ENCODE measurements at regions not wholly inside any gene's neighbourhood (a gene's known extent, or its start where the extent isn't known, plus 50 kb on each side); places are given as distances from the start of the nearest gene placed in this dataset.

DNA sequence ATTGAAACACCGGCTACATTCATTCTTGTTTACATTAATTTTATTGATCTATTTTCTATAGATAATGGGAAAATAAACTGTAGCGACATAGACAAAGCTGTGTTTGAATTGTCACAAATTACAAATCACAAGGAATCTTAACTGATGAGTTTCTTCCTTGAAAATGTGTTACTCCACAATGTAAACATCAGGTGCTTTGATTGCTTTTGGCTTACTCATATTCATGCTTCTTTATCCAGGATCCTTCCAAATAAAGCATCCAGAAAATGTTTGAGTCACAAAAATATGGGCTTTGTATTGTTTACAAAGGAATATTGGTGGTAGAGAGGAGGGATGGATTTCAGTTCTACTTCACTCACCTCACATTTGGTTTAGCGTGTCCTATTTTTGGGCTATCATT, 64.0 kb downstream of the BMP2 start:
- in situ Hi-C loops (cut with HindIII; ENCODE audit: low pct_ligation_motif_present, low pct_unique_long_range_greater_than_20kb, low sequenced_read_pairs), result no loop called here
- no peak for DNase-seq

GRCh38 chr20:6832811-6833210, 65.3 kb downstream of the BMP2 start:
- in situ Hi-C loops (cut with HindIII; ENCODE audit: low pct_ligation_motif_present, low pct_unique_long_range_greater_than_20kb, low sequenced_read_pairs), result no loop called here
- DNase-seq, result no peak

GRCh38 chr20:6835609-6836008, 68.1 kb downstream of the BMP2 start:
- in situ Hi-C loops (cut with HindIII; ENCODE audit: low pct_ligation_motif_present, low pct_unique_long_range_greater_than_20kb, low sequenced_read_pairs), result no loop called here
- no peak for DNase-seq

GRCh38 chr20:6836821-6837374, 69.4 kb downstream of the BMP2 start:
- in situ Hi-C loops (cut with HindIII; ENCODE audit: low pct_ligation_motif_present, low pct_unique_long_range_greater_than_20kb, low sequenced_read_pairs), result no loop called here
- DNase-seq, result no peak

- in situ Hi-C loops (cut with HindIII; ENCODE audit: low pct_ligation_motif_present, low pct_unique_long_range_greater_than_20kb, low sequenced_read_pairs), result no loop called here
- no peak for DNase-seq
Observed at GRCh38 chr20:6837730-6838129, 70.2 kb downstream of the BMP2 start.

- DNase-seq, result peak; percentile 27
- in situ Hi-C loops (cut with HindIII; ENCODE audit: low pct_ligation_motif_present, low pct_unique_long_range_greater_than_20kb, low sequenced_read_pairs), result no loop called here
Observed at GRCh38 chr20:6838181-6838826, 70.8 kb downstream of the BMP2 start.

DNA sequence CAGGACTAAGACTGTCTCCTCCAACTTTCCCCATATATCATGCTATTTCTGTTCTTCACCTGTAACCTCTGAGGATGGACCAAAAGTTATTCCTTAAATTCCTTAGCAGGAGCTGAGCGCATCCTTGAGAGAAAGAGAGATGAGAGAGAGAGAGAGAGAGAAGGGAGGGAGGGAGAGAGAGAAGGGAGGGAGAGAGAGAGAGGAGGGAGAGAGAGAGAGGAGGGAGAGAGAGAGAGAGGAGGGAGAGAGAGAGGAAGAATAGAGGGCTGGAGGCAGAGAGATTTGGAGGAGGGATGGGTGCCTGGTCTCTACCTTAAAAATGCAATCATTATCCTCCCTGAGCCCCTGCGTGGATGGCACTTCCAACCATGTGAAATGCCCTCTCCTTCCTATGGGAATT, 73.6 kb downstream of the BMP2 start:
- in situ Hi-C loops (cut with HindIII; ENCODE audit: low pct_ligation_motif_present, low pct_unique_long_range_greater_than_20kb, low sequenced_read_pairs), result no loop called here
- DNase-seq, result no peak

GRCh38 chr20:6845141-6845540, 77.7 kb downstream of the BMP2 start:
- no peak for DNase-seq
- in situ Hi-C loops (cut with HindIII; ENCODE audit: low pct_ligation_motif_present, low pct_unique_long_range_greater_than_20kb, low sequenced_read_pairs), result no loop called here

- in situ Hi-C loops (cut with HindIII; ENCODE audit: low pct_ligation_motif_present, low pct_unique_long_range_greater_than_20kb, low sequenced_read_pairs), result no loop called here
- DNase-seq, result no peak
Observed at GRCh38 chr20:6848041-6848440, 80.6 kb downstream of the BMP2 start.

GRCh38 chr20:6848992-6849391, 81.5 kb downstream of the BMP2 start:
- in situ Hi-C loops (cut with HindIII; ENCODE audit: low pct_ligation_motif_present, low pct_unique_long_range_greater_than_20kb, low sequenced_read_pairs), result no loop called here
- DNase-seq, result no peak

DNA sequence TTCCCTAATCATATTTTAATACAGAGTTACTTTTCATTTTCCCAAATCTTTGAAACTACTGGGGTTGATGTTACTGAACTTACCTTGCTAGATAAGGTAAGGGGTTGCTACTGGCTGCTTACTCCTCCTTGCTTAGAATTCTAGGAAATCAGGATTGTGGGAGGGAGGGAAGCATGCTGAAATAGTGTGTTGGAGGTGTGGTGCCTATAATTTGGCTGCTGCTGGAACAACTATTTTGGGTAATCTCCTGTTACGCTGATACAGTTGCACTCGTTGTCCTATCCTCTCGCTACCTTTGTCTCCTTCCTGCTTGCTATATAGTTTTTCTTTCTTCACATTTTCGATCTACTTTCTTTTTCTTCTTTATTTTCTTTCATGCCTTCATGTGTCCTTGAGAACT, 83.7 kb downstream of the BMP2 start:
- DNase-seq, result no peak
- in situ Hi-C loops (cut with HindIII; ENCODE audit: low pct_ligation_motif_present, low pct_unique_long_range_greater_than_20kb, low sequenced_read_pairs), result no loop called here

GRCh38 chr20:6852478-6852877, 85.0 kb downstream of the BMP2 start:
- no peak for DNase-seq
- in situ Hi-C loops (cut with HindIII; ENCODE audit: low pct_ligation_motif_present, low pct_unique_long_range_greater_than_20kb, low sequenced_read_pairs), result no loop called here

- DNase-seq, result no peak
- in situ Hi-C loops (cut with HindIII; ENCODE audit: low pct_ligation_motif_present, low pct_unique_long_range_greater_than_20kb, low sequenced_read_pairs), result no loop called here
Observed at GRCh38 chr20:6855104-6855503, 87.6 kb downstream of the BMP2 start.

- in situ Hi-C loops (cut with HindIII; ENCODE audit: low pct_ligation_motif_present, low pct_unique_long_range_greater_than_20kb, low sequenced_read_pairs), result no loop called here
- DNase-seq, result no peak
Observed at GRCh38 chr20:6855796-6856195, 88.3 kb downstream of the BMP2 start.

- in situ Hi-C loops (cut with HindIII; ENCODE audit: low pct_ligation_motif_present, low pct_unique_long_range_greater_than_20kb, low sequenced_read_pairs), result no loop called here
- no peak for DNase-seq
Observed at GRCh38 chr20:6857927-6858326, 90.4 kb downstream of the BMP2 start.

- in situ Hi-C loops (cut with HindIII; ENCODE audit: low pct_ligation_motif_present, low pct_unique_long_range_greater_than_20kb, low sequenced_read_pairs), result no loop called here
- DNase-seq, result peak; percentile 77
Observed at GRCh38 chr20:6863355-6863754, 95.9 kb downstream of the BMP2 start.

DNA sequence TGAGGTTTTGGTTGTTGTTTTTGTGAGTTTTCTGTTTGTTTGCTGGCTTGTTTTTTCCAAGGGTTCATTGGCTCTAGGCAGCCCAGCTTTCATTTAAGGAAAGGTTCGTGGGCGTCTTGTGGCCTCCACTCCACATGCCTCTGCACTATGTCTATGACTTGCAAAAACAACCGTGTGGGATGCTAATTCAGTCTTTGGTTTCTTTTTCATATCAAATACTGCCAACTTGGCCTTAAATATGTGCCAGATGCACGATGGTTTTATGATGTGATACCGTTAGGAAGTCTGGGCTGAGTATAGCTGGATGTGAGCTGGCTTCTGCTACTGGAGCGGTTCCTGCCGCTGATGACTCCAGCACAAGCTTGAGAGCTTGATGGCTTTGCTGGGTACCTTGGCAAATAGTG, 96.3 kb downstream of the BMP2 start:
- peak; percentile 24 for DNase-seq
- in situ Hi-C loops (cut with HindIII; ENCODE audit: low pct_ligation_motif_present, low pct_unique_long_range_greater_than_20kb, low sequenced_read_pairs), result no loop called here

- in situ Hi-C loops (cut with HindIII; ENCODE audit: low pct_ligation_motif_present, low pct_unique_long_range_greater_than_20kb, low sequenced_read_pairs), result no loop called here
Observed at GRCh38 chr20:6864740-6865139, 97.3 kb downstream of the BMP2 start.

GRCh38 chr20:6866741-6867140, 99.3 kb downstream of the BMP2 start:
- in situ Hi-C loops (cut with HindIII; ENCODE audit: low pct_ligation_motif_present, low pct_unique_long_range_greater_than_20kb, low sequenced_read_pairs), result no loop called here
- no peak for DNase-seq

More at GRCh38 chr20:6864740-6865139, 97.3 kb downstream of the BMP2 start:
- peak; percentile 18 for DNase-seq

DNA sequence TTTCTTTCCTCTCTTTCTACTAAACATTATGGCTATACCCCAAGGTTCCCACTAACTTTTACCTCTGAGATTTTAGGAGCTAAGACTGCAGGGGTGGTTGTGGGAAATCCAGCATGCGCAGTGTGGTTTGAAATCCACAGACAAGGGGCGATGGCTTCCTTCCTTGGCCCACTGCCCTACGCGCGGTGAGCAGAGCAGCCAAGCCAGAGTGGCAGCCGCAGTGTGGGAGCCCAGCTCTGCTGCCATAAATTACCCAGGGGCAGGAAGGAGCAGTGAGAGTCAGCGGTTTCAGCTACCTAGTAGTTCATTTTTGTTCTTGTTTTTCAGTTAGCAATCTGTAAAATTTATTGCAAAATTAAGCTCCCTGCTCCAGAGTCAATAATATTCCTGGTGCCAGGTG, 101.4 kb downstream of the BMP2 start:
- no peak for DNase-seq

DNA sequence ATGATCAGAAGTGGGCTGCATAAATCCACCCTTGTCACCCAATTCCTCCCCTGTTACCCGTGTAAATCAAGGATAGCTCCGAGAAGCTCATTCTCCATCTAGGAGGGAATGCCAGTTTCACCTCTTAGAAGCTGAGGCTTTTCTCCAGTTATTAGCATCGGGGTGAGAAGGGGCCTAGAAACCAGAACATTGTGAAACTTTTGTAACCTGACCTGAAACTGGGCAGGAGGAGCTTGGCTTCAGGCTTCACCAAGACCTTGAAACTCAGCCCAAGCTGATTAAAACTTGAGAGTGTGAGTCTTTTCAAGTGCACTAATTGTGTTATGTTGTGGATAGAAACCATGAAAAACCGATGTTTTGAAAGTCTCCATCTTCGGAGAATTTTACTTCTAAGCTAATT, 103.1 kb downstream of the BMP2 start:
- no peak for DNase-seq
- in situ Hi-C loops (cut with HindIII; ENCODE audit: low pct_ligation_motif_present, low pct_unique_long_range_greater_than_20kb, low sequenced_read_pairs), result no loop called here

More for the DNA sequence above, 101.4 kb downstream of the BMP2 start:
- in situ Hi-C loops (cut with HindIII; ENCODE audit: low pct_ligation_motif_present, low pct_unique_long_range_greater_than_20kb, low sequenced_read_pairs), result no loop called here

Data from ACHN (cell line).